GM19468 (cell line): ENCODE measurements at regions not wholly inside any gene's neighbourhood (a gene's known extent, or its start where the extent isn't known, plus 50 kb on each side); places are given as distances from the start of the nearest gene placed in this dataset.
"Not testable (repeated sequence)": the region's sequence is repeated elsewhere in the genome, so short reads cannot be mapped to it uniquely, and the experiment has no call there.

Source experiments
- ATAC-seq: cut with Tn5 transposase; IDR thresholded peaks from one replicate; pipeline ENCODE4 v1.9.1; 2021; ENCODE audit warnings: mild to moderate bottlenecking, moderate library complexity, moderate number of reproducible peaks; ENCODE audit not compliant: unreplicated experiment; ENCODE audit errors: extremely low read depth

DNA sequence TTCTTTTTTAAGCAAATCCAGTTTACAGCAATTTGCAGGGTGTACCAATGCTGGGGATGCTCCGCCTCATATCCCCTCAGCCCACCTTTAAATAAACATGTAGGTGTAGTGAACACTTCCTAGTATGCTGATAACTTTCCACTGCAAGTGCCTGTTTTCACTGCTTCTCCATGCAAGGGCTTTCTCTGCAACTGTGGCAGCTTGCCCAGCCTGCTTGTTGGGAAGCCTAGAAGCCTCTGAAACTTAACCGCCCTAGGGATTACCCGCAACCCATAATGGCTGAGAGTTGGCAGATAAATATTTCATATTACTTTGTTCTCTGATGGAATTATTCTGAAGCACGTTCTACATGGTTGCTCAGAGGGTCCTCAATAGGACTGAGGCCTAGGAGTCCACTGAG lies 253.7 kb upstream of the DDX53 start:
- no peak for ATAC-seq

DNA sequence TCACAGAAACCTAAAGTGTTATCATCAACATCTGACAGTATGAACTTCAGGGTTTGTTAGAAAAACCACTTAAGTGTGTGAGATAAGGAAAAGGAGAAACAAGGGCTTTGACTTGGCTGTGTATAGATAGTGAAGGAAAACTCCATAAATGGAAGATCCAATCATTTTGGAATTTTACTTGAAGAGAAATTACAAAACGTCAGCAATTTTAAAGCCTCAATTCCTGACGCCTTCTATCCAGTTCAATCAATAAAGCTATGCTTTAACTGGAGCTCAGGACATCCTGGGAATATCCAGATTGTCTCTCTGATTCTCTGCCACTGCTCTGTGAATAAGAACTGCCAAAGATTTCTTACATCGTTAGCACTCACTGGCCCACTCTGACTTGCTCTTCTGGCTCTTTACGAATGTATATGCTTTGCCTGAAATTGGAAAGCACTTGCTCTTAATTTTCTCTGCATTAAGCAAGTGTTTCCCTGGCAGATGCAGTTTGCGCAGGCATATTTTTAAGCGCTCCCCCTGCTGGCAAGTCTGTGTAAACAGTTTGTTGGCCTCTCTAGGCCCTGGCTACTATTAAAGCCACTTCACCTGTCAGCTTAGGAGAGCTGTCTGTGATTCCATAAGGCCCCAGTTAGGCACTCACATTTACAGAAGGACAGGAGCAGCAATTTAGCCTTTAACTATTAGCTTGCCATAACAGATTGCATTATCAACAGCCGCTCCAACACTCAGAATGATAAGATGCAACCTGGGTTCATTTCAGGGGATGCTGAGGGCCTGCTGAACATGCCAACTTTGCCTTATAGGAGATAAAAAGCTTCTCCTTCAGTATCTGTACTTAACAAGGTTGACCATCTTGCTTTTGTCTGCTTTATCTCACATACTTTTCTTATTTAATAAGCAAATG lies 251.4 kb upstream of the DDX53 start:
- no peak for ATAC-seq

DNA sequence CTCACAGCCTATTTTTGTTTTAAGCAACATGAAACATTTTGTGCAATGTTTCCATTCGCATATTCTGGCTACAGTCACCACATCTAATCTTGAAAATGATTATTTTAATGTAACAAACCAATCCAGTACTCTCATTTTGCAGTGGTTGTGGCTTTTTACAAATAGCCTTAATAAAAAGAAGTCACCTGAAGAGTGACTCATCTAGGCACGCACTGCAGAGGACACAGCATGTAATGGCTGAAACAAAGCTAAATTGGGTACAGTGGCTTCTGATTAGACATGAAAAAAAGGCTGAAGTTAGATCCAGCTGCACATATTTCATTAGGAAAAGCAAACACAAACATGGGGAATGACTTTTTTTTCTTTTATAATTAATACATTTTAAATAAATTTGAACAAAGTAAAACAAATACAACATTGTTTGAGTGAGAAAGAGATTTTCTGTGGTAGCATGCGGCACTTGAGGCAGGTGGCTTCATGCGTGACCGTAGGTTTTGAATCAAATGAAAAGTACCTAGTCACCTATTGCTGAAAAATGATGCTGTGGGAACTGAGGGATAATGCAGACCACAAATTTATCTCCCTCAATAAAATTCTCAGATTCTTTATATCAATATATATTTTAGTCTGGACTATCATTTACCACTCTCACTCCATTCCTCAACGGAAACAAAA lies 240.8 kb upstream of the DDX53 start:
- no peak for ATAC-seq

DNA sequence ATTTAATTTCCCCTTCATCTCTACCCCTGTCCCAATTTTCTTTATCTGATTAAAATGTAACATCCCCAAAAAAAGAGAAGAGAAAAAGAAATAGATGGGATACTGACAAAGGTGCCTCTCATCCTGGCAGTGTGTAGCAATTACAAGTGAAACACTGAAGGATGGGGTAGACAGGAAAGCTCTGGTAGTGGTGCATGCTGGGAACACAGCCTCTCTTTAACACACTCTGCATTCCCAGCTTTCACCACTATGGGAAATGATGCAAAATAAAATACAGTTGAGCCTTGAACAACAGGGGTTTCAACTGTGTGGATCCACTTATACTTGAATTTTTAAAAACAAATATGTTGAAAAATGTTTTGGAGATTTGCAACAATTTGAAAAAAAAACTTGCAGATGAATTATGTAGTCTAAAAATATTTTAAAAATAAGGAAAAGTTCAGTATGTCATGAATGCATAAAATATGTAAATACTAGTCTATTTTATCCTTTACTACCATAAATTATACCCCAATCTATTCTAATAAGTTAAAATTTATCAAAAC lies 239.2 kb upstream of the DDX53 start:
- ATAC-seq: no peak

DNA sequence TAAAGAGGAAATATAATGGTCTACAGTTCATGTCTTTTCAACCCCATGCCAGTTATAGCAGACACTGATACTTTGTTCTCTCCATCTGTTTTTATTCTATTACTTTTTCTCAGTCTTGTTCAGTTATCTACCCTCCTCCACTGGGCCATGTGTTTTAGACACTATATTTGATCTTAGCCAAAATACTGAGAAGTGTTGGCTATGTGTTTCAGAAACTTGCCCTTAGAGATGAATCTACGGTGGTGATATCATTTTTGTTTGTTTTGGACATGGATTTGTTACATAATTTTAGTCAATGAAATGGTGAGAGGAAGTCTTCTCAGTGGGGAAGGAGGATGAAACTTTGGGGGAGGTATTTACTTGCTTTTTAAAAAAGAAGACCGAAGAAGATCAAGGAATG lies 211.5 kb upstream of the DDX53 start:
- no peak for ATAC-seq

DNA sequence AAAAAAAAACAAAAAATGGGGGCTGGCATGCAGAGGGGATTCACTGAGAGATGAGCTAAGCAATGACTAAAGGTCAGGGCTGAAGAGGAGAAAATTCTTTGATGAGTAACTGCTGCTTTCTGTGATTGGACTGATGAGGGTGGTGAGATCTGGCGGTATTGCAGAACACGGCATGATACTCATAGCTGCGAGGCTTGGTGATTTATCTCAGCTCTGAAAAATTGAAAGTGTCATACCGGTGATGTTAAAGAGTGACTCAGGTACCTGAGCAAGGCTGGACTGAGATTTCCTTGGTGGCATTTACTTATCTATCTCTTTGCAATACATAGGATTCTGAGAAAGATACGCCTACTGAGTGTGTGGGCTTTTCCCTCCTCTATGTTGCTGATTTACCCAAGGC lies 204.1 kb upstream of the DDX53 start:
- ATAC-seq: no peak

DNA sequence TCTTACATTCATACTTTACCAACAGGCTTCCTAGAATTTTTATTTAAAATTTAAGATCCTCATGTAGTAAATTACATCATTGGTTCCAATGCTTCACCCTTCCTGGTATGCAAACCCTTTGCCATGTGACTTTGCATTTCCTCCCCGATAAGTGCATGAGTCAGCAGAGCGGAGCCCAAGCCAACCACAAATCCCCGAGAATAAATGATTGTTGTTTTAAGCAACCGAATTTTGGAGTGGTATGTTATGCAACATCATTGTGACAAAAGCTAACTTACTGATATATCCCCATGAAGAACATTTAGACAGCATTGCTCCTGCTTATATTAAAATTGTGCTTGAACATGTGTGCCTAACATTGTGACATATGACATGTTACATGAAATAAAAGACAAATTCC lies 199.4 kb upstream of the DDX53 start:
- ATAC-seq: no peak

DNA sequence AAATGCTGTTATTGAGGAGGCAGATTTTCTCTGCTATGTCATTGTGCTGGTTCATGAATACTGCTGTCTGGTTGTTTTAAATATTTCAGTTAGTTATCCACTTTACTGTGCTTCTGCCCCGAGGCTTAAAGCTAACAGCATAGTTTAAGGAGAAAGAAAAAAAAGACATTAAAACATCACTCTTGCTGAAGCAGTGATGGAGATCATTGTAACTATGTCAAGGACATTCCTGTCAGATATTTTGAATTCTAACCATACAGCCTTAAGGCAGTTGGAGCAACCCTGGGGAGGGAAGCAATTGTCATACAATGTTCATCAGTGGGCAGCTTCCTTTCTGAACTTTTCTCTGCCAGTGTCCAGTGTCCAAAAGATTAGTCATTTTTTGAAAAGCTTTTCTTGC lies 199.0 kb upstream of the DDX53 start:
- ATAC-seq: no peak

DNA sequence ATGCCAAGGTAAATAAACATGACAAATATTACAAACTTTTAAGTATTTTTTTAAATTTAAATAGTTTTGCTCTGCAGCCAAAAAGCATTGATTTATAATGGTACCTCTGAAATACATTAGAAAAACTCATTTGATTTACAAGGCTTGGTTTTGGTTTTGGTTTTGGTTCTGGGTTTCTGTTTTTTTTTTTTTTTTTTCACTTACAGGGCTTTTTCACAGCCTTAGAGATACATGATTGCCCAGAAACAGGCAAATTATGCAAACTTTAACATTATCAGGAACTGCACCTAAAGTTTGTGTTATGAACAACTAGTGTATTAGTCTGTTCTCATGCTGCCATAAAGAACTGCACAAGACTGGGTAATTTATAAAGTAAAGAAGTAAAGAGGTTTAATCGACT lies 196.4 kb upstream of the DDX53 start:
- ATAC-seq: no peak

DNA sequence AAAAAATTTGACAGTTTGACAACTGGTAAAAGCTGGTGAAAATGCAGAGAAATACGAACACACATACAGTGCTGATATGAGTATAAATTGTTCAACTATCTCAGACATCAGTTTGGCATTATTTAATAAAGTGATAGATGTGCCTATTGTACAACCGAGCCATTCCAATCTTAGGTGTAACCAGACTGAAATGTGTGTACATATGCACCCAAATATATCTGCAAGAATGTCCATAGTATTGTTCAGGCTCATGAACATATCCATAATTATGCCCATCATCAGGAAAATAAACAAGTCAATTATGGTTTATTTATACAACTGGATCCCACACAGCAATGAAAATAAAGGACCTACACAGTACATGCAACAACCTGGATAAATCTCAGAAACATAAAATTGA lies 188.9 kb upstream of the DDX53 start:
- no peak for ATAC-seq

DNA sequence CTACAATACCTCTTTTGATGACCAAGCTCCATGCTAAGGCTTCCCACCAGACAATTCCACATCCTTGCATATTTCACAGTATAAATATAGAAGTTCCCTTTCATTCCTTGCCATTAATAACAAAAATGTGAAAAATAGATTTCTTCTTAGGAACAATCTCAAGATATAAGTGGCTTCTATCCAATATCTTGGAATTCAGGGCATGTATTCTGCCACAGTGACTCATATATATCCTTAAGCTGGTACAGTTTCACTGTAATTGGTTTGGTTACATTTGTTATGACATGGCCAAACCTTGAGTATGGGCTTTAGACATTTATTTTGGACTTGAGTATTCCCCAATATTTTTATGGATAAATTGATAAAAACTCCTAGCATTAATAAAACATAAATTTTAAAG lies 181.7 kb upstream of the DDX53 start:
- no peak for ATAC-seq

DNA sequence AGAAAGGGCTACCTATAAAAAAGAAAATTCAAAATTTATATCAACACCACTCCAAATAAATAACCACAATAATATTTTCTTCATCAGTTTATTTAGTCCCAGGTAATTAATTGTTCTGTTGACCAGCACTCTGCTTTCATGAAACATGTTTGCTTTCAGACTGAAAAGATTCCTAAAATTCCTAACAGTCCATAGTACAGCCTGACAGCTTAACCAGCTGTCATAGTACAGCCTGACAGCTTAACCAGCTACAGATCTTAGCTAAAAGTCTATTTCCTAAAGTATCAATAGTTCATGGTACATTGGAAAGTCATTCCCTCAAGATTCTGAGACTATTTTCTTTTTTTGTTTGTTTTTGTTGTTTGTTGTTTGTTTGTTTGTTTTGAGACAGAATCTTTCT lies 144.1 kb upstream of the DDX53 start:
- no peak for ATAC-seq

DNA sequence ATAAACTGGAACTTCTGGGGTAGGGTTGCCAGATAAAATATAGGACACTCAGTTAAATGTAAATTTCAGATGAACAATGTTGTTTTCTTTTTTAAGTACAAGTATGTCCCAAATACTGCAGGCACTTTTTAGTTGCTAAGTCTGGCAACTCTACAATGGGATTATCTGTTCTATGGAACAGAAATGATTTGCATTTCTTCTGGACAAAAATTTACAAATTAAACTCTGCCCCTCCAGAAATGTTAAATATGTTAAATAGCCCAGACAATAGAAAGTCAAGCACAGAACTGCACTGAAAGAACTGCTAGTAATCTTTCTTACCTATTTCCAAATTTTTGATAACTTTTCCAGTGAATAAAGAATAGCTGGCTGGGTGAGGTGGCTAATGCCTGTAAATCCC lies 140.1 kb upstream of the DDX53 start:
- no peak for ATAC-seq

DNA sequence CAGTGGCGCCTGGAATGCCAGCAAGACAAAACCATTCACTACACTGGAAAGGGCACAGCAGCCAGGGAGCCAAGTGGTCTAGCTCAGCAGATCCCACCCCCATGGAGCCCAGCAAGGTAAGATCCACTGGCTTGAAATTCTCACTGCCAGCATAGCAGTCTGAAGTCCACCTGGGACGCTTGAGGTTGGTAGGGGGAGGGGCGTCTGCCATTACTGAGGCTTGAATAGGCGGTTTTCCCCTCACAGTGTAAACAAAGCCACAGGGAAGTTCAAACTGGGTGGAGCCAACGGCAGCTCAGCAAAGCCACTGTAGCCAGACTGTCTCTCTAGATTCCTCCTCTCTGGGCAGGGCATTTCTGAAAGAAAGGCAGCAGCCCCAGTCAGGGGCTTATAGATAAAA lies 133.0 kb upstream of the DDX53 start:
- ATAC-seq: not testable (repeated sequence)

DNA sequence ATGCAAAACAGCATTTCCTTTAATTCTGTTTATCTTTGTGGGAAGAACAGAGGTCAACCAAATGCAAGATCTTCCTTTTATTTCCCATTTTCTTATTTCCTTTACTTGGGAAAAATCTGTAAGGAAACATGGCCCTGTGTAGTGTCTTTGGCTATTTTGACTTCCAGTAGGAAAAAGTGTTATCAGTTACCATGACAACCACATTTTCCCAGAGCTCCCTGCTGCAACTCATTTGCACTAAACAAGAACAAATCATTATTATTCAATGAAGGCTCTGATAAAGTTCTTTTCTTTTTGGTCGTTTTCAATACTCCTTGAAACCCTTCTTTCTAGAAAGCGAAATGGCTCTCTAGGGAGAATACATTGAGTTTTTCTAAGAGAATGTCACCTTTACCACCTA lies 117.2 kb upstream of the DDX53 start:
- no peak for ATAC-seq

DNA sequence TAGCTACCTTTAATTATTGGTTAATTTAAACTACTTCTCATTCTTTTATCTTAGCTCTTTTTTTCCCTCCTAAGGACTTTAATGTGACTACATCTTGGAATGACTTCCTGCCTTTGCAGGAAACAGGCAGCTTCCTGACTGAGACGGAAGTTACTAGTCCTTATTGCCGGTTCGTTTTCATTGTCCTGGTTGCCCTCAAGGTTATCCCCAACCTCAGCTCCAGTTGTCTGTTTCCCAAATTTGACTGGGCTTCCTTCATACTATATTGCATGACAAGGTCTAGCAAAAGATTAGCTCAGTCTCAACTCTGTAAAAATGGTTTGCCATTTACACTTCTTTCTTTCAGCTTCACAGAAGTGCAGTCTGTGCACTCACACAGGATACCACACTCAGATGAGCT lies 109.9 kb upstream of the DDX53 start:
- no peak for ATAC-seq

DNA sequence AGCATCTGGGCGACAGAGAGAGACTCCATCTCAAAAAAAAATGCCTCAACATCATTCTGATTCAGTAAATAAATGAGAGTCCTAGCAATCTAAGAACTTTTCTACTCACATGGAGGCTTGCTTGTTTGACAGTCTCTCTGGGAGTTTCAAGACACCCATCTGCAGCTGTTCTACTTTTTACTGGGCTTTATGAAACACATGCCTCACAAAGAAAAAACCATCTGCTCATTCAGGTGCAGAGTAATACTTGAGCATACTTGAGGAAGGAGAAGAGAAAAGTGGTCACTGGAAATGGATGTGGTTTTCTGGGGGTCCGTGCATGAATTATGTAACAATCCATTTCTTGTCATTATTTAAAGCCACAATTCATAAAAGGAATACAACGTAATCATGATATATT lies 87.1 kb upstream of the DDX53 start:
- no peak for ATAC-seq

DNA sequence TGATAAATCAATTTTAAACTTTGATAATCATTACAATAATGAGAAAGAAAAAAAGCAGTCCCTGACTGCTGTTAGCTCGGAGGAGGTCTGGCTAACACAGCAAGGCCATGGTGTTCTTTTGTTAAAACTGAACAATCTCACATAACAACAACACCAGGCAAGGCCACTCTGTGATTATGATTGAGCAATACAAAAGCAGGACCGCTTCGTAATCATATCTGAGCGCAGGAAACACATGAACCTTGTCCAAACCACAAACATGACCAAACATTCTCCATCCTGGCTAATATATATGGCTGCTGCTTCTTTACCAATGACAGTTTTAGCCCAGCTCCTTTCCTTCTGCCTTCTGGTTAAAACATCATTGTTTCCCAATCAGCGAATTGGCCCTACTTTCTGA lies 76.8 kb upstream of the DDX53 start:
- ATAC-seq: no peak

DNA sequence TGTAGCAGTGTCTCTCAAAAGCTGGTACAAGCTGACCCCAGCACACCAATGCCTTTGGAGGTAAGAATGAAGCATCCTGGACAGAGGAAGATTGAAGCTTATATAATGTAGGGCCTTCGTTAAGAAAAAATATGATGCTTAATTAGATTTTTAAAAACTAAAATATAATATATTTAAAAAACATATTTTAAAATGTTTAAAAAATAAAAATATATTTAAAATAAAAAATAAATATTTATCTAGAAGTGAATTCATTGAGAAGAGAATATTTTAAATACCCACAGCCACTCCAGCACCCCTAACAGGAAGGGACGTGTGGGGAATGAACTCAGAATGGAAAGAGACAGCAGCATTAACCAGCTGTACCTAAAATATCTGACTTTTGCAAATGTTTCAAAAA lies 65.1 kb upstream of the DDX53 start:
- ATAC-seq: no peak

DNA sequence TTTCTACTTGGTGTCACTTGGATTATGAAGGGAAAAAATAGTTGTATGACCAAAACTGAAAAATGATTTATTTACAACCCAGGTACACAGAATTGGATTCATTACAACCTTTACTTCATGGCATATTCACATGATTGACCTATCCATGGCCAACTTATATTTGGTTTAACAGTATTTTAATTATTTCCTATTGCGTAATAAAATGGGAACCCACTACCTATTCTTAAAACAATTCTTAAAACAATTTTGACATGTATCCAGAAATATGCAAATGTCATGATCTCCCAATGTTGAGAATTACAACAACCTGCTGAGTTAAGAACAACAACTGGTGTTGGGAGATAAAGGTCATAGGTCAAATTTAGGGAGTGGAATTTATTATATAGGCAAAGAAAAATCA lies 54.8 kb upstream of the DDX53 start:
- no peak for ATAC-seq
